ENCODE measurements at regions not wholly inside any gene's neighbourhood (a gene's known extent, or its start where the extent isn't known, plus 50 kb on each side); places are given as distances from the start of the nearest gene placed in this dataset.
A peak's percentile ranks its signal among the peaks of the same experiment; 100 is the strongest.

- WGBS, 2 experiments (ENCODE audit: insufficient coverage in 1 of 2, insufficient read length in 1 of 2), result 43 to 69% methylated on average over 4 to 9 of the region's 9 CpGs
- Histone ChIP-seq H3K9ac (ENCODE audit: extremely low read depth, low read length, poor library complexity, severe bottlenecking) (no peak overlapping the region), H3K4me1 (ENCODE audit: control insufficient read depth, insufficient read depth, low read length) (no peaks in the 10 kb centered on the region), H3K27me3 (ENCODE audit: control insufficient read depth, insufficient read depth, low read length, poor library complexity, severe bottlenecking) (no peaks in the 10 kb centered on the region), H3K36me3 (ENCODE audit: control insufficient read depth, insufficient read depth, low read length) (no peaks in the 10 kb centered on the region), H3K27ac (ENCODE audit: low read depth, low read length) (no peak overlapping the region), H3K9me3 (ENCODE audit: control insufficient read depth, low read length) (no peaks in the 10 kb centered on the region), H3K4me3 (ENCODE audit: low read length) (no peak overlapping the region)
- Mint-ChIP-seq H3K4me3 (no peak overlapping the region), H3K9me3 (no peaks in the 10 kb centered on the region), H3K27ac (no peak overlapping the region), H3K36me3 (ENCODE audit: low read depth) (no peaks in the 10 kb centered on the region), H3K4me1 (peaks cover 2% of the 10 kb centered on the region), H3K27me3 (ENCODE audit: insufficient read depth) (no peaks in the 10 kb centered on the region)
- DNase-seq, result peak; percentile 92
- TF ChIP-seq CTCF (conservative IDR thresholded peaks at IDR 0.05), result peak; percentile 94
These were observed 50.9 kb upstream of the BICDL1 start for GRCh38 chr12:119938049-119938667.

Data from endodermal cell (in vitro differentiated cells).